ENCODE measurements at regions not wholly inside any gene's neighbourhood (a gene's known extent, or its start where the extent isn't known, plus 50 kb on each side); places are given as distances from the start of the nearest gene placed in this dataset.

GRCh38 chr7:124460056-124460450, 305.5 kb downstream of the GPR37 start:
- H3K36me3 ChIP-seq, result no peaks in the 10 kb centered on the region
- intact Hi-C loops (cut with DNase I), result no loop called here
- no peak overlapping the region for H3K4me3 ChIP-seq
- no peak overlapping the region for H3K27ac ChIP-seq
- no peaks in the 10 kb centered on the region for H3K27me3 ChIP-seq
- H3K9me3 ChIP-seq, result peaks cover 0 to 3% (median 0%) of the 10 kb centered on the region in 12 donors
- H3K4me1 ChIP-seq, result no peaks in the 10 kb centered on the region
- TF ChIP-seq CTCF (IDR thresholded peaks at IDR 0.05) (no peak), POLR2A (IDR thresholded peaks at IDR 0.05) (no peak)
- 82 to 88% (median 85%) methylated on average over 1 of the region's 1 CpG for WGBS, 4 donors
- DNase-seq (no peak), ATAC-seq (no peak)

- ATAC-seq, result no peak
- intact Hi-C loops (cut with DNase I), result no loop called here
- 56 to 65% (median 57%) methylated on average over 8 of the region's 8 CpGs for WGBS, 4 donors
- Histone ChIP-seq H3K4me1 (no peaks in the 10 kb centered on the region), H3K27ac (no peak overlapping the region), H3K9me3 (peaks cover 0 to 3% (median 0%) of the 10 kb centered on the region in 12 donors), H3K4me3 (no peak overlapping the region), H3K36me3 (no peaks in the 10 kb centered on the region), H3K27me3 (no peaks in the 10 kb centered on the region)
- TF ChIP-seq POLR2A (IDR thresholded peaks at IDR 0.05) (no peak), CTCF (IDR thresholded peaks at IDR 0.05) (no peak)
- no peak for DNase-seq
These were observed 306.2 kb downstream of the GPR37 start for GRCh38 chr7:124459101-124460055.

- DNase-seq (no peak), ATAC-seq (no peak)
- TF ChIP-seq CTCF (IDR thresholded peaks at IDR 0.05) (no peak), POLR2A (IDR thresholded peaks at IDR 0.05) (no peak)
- no peaks in the 10 kb centered on the region for H3K36me3 ChIP-seq
- intact Hi-C loops (cut with DNase I), result no loop called here
- peaks cover 0 to 3% (median 0%) of the 10 kb centered on the region in 12 donors for H3K9me3 ChIP-seq
- no peak overlapping the region for H3K27ac ChIP-seq
- no peaks in the 10 kb centered on the region for H3K4me1 ChIP-seq
- no peaks in the 10 kb centered on the region for H3K27me3 ChIP-seq
- WGBS, 4 donors, result 90 to 96% (median 92%) methylated on average over 3 of the region's 3 CpGs
- H3K4me3 ChIP-seq, result no peak overlapping the region
These were observed 307.8 kb downstream of the GPR37 start for GRCh38 chr7:124457841-124458240.

GRCh38 chr7:124456286-124456685, 309.3 kb downstream of the GPR37 start:
- Histone ChIP-seq H3K27ac (no peak overlapping the region), H3K4me1 (no peaks in the 10 kb centered on the region), H3K9me3 (no peaks in the 10 kb centered on the region), H3K4me3 (no peak overlapping the region), H3K36me3 (no peaks in the 10 kb centered on the region), H3K27me3 (no peaks in the 10 kb centered on the region)
- intact Hi-C loops (cut with DNase I), result no loop called here
- TF ChIP-seq CTCF (IDR thresholded peaks at IDR 0.05), result no peak
- no peak for TF ChIP-seq POLR2A (IDR thresholded peaks at IDR 0.05)
- DNase-seq (no peak), ATAC-seq (no peak)
- 77 to 89% (median 83%) methylated on average over 3 of the region's 3 CpGs for WGBS, 4 donors
